T-helper 9 cell (primary cell): ENCODE measurements at regions not wholly inside any gene's neighbourhood (a gene's known extent, or its start where the extent isn't known, plus 50 kb on each side); places are given as distances from the start of the nearest gene placed in this dataset.
"Not testable (repeated sequence)": the region's sequence is repeated elsewhere in the genome, so short reads cannot be mapped to it uniquely, and the experiment has no call there.

ENCODE experiments used
- DNase-seq: peaks from one replicate; pipeline ENCODE4 v3.0.0-alpha.2; 2020

DNA sequence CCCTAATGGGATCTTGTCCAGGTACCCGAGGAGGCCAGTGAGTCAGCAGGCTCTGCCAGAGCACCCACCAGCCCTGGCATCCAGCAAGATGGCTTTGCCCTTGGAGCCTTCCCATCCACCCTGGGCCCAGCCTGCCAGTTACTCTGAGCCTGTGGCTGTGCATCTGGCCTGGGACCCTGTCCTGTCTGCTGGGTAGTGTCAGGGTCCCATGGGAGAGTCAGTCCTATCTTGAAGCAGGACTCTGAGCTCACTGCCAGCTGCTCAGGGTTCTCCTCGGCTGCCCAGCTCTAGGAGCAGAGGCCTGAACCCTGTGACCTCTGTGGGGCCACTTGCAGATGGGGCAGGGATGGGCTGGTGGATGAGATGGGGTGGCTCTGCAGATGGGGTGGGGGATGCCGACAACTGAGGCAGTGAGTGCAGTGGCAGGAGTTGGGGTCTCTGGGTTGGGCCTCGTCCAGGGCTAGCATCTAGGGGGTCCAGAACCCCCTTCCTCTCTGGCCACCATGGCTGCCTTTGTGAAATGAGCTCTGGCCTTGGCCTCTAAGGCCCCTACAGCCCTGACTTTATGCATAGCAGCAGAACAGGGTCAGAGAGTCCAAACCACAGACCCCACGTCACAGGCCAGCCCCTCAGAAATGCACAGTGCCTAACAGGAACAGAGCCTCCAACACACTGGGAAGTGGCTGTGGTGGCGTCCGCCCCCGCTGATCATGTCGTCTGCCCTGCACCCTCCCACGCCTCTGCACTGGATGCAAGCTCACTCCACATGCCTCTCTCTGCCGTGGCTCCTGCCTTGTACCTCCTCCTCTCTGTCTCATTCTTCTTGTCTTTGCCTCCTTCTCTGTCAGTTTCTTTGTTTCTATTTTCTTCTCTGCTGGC, 88.1 kb upstream of the RET start:
- no peak for DNase-seq

DNA sequence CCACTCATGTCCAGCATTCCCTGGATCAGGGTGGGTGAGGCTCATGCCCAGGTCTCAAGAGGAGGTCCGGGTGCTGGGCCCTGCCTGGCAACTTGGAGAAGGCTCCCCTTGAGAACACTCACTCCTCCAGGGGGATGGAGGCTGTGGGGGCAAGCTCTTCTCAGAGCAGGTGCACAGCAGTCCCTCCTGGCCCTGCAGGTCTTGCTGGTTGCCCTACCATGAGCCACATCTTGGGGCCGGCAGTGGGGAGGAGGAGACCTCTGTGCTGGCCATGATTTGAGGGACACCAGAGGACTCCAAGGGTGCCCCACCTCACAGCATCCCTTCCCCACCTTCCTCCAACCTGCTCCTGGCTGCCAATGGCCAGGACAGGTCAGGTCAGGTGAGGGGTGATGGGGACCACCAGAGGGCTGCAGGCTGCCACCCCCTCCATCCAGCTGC, 87.4 kb upstream of the RET start:
- no peak for DNase-seq

DNA sequence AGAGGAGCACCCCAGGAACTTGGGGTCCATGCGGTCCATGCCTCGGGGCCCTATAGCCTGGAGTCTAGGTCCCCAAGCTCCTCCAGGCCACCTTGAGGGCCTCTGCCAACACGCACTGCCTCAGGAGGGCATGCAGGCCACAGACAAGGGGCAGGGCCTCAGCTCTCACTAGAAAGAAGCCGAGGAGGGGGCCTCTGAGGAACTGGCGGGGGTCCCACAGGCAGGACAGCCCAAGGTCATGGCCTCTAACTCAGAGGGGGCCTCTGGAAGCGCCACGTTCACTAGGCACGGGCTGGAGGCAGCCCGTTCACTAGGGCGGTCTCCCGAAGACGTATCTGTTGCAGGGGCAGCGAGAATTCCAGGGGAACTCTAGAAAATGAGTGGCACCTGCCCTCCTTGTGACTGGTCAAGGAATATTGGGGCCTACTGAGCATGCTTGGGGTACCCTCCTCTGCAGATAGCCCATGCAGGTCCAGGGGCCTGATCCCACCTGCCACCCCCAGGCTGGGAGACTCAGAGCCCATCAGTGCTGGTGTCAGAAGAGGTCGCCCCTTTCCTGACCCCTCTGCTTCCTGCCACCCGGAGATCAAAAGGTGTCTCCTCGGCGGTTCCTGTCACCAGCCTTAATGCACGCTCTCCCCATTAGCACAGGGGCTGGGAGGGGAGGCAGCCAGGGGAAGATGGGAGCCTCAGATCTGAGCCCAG, 86.7 kb upstream of the RET start:
- no peak for DNase-seq

GRCh38 chr10:42990721-42991441, 86.0 kb upstream of the RET start:
- no peak for DNase-seq

DNA sequence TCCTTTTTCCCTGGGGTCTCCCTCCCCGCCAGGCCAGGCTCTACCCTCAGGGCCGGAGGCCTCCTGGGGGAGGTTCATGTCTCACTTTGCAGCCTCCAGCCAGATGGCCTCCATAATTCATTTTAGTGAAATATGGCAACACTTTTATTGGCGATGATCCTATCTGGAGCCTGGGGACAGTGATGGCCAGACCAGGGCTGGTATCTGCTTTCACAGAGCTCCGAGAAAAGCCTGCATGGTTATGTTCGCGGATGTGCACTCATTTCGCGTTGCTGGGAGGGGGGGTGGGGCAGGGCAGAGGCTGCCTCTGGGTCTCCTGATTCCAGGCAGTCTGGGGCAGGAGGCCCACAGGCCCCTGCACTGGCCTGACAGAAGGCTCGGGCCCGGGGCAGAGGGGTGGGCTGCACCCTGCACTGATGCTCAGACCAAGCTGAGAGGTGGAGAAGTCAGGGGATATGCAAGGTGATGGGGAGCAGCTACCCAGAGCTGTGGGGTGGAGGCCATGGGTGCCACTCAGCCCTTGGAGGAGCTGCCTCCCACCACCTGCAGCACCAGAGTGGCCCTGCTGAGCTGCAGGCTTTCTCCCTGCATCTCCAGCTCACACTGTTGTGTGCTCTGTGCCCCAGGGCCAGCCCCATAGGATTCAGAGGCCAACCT, 85.3 kb upstream of the RET start:
- DNase-seq = no peak

GRCh38 chr10:42992156-42992956, 84.5 kb upstream of the RET start:
- DNase-seq = no peak

DNA sequence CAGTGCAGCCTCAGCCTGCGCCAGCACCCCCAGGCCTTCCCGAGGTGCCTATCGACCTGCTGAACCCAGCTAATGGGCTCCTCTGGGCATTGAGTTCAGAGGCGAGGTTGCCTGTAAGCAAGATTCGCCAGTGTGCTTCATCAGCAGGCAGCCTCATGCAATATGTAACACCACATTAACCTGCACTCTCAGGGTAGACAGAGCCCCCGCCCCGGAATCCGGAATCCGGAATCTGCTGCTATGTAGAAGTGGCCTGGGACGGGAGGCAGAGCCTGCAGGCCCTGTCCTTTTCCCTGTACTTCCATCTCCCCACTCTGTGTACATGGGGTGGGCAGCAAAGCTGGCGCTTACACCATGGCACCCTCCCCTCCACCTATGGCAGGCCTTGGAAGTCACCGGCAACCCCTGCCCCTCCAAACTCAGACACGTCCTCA, 83.9 kb upstream of the RET start:
- DNase-seq = no peak

GRCh38 chr10:42994909-42995308, 82.0 kb upstream of the RET start:
- not testable (repeated sequence) for DNase-seq

DNA sequence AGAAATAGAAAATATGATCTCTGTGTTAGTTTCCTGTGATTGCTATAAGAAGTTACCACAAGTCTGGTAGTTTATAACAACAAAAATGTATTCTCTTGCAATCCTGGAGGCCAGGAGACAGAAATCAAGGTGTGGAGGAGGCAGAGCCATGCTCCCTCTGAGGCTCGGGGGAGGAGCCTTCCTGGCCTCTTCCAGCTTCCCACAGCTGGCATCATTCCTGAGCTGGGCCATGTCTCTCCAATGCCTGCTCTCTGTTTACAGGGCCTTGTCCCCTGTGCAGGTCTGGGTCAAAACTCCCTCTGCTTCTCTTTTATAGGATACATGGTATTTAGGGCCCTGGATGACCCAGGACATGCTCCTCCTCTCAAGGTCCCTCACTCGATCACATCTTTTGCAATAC, 81.3 kb upstream of the RET start:
- no peak for DNase-seq

DNA sequence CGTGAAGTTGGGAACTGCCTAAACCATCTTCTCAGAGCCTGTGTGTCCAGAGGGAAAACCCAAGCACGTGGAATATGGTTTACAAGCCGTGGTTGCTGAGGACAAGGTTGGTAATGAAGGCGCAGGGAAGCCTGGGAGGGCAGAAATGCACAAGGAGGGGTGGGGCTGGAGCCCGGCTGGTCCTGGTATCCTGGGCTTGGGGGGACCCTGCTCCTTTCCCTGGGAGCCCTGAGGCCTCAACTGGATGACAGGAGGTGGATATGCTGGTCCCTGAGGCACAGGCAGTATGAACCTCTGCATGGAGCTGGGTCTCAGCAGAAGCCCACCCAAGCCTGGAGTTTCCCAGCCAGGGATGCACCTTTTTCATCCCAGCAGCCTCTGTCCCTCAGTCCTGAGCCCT, 80.3 kb upstream of the RET start:
- DNase-seq = no peak

- DNase-seq = no peak
Observed at GRCh38 chr10:42997151-42997848, 79.6 kb upstream of the RET start.

DNA sequence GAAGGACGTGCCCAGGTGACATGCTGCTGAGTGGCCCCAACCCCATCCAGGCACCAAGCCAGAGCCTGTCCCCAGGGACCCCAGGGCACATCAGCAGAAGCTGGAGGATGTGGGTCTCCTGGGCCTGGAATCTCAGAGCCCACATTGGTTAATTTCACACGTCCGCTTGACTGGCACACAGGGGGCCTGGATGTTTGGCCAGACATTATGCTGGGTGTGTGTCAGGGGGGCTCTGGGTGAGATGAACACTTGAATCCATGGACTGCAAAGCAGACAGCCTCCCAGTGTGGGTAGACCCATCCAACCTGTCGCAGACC, 79.1 kb upstream of the RET start:
- DNase-seq = no peak

- DNase-seq = no peak
Observed at GRCh38 chr10:42998481-42999384, 78.1 kb upstream of the RET start.

- DNase-seq = no peak
Observed at GRCh38 chr10:42999385-43000020, 77.4 kb upstream of the RET start.

DNA sequence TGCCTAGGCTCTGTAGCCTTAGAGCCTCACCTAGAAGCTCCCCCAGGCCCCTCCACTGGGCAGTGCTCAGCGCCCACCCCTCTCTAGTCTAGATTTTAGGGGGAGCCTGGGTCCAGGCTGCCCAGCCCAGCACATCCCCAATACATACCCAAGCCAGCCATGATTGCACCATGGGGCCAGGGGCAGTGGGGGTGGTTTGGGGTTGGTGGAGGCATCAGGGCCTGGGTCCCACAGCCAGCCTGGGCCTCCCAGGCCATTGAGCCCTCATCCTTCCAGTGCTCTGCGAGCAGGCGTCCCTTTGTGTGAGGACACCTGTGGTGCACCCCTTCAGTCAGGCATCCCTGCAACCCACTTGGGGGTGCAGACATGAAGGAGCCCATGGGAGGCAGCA, 76.9 kb upstream of the RET start:
- no peak for DNase-seq

GRCh38 chr10:43000651-43001426, 76.0 kb upstream of the RET start:
- DNase-seq = no peak

DNA sequence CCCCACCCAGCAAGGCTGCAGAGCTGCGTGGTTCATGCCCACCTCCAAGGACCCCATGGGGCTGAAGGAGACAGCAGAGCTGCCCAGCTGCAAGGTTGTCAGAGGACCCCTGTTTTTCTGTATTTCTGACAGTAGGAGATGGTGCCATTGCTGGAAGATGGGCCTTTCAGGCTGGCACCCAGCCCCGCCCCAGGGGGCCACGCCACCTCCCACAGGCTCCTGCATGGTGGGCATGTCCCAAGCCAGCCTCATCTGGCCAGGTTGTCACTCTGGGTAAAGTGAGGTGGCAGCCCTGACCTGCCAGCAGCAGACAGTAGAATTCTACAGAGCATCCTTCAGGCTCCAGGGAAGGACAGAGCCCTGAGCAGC, 75.5 kb upstream of the RET start:
- no peak for DNase-seq

DNA sequence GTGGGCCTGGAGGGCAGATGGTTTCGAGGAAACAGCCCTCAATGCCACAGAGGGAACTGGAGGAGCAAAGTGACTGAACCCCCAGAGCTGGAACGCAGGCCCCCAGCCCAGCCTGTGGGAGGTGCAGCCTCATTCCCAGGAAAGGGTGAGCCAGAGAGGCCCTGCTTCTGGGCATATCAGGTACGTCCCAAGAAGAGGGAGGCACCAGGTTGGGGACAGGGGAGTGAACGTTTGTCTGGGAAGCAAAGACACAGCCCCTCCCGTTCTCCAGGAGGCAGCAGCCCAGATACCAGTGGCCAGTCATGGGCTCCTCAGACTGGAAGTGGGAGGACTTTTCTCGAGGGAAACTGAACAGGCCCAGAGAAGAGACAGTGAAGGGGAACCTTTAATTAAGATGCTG, 74.3 kb upstream of the RET start:
- no peak for DNase-seq

DNA sequence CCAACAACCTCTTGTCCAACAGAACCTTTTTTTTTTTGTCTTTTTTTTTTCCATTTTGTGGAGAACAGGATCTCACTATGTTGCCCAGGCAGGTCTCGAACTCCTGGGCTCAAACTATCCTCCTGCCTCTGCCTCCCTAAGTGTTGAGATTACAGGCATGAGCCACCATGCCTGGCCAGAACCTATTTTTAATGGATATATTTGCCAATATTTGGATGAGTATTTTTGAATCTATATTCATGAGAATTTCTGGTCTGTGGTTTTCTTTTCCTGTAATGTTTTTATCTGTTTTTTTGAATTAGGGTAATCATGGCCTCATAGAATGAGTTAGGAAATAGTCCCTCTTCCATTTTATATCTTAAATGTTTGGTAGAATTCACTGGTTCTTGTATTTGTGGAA, 70.4 kb upstream of the RET start:
- DNase-seq = no peak
